ENCODE measurements at regions not wholly inside any gene's neighbourhood (a gene's known extent, or its start where the extent isn't known, plus 50 kb on each side); places are given as distances from the start of the nearest gene placed in this dataset.

- no peak overlapping the region for H3K4me2 ChIP-seq (ENCODE audit: low read depth, low read length, poor library complexity, severe bottlenecking)
- no peaks in the 10 kb centered on the region for H3K9me2 ChIP-seq (replicated peaks; ENCODE audit: insufficient read depth, low read length)
- H3K9ac ChIP-seq (ENCODE audit: low read length): no peak overlapping the region
- no peaks in the 10 kb centered on the region for H3K36me3 ChIP-seq (ENCODE audit: low read length)
- no peaks in the 10 kb centered on the region for H3K79me2 ChIP-seq (ENCODE audit: insufficient read depth, low read length)
- no peak overlapping the region for H2AFZ ChIP-seq (ENCODE audit: low read depth, low read length, severe bottlenecking)
- H3K4me3 ChIP-seq (ENCODE audit: insufficient read depth, low read length, poor library complexity, severe bottlenecking): no peak overlapping the region
- no peak overlapping the region for H3K27ac ChIP-seq (ENCODE audit: low read depth, low read length)
- H4K20me1 ChIP-seq (ENCODE audit: low read depth, low read length): no peaks in the 10 kb centered on the region
- no peaks in the 10 kb centered on the region for H3K27me3 ChIP-seq (ENCODE audit: low read length)
- TF ChIP-seq EZH2phosphoT487 (conservative IDR thresholded peaks at IDR 0.05; ENCODE audit: low read length) (no peak), CTCF (IDR thresholded peaks at IDR 0.05; ENCODE audit: insufficient read depth, low read length, poor library complexity, severe bottlenecking) (no peak)
- H3K9me3 ChIP-seq (ENCODE audit: insufficient read depth, low read length): no peaks in the 10 kb centered on the region
- no peaks in the 10 kb centered on the region for H3F3A ChIP-seq (ENCODE audit: insufficient read depth)
Measured at GRCh38 chr5:168198359-168198758, 93.1 kb upstream of the WWC1 start.

GRCh38 chr5:168202996-168203395, 88.4 kb upstream of the WWC1 start:
- Histone ChIP-seq H3K27ac (ENCODE audit: low read depth, low read length) (no peak overlapping the region), H3K4me2 (ENCODE audit: low read depth, low read length, poor library complexity, severe bottlenecking) (no peak overlapping the region), H2AFZ (ENCODE audit: low read depth, low read length, severe bottlenecking) (no peak overlapping the region), H3K9me2 (replicated peaks; ENCODE audit: insufficient read depth, low read length) (no peaks in the 10 kb centered on the region), H3F3A (ENCODE audit: insufficient read depth) (no peaks in the 10 kb centered on the region), H3K36me3 (ENCODE audit: low read length) (no peaks in the 10 kb centered on the region), H3K27me3 (ENCODE audit: low read length) (no peaks in the 10 kb centered on the region), H3K4me3 (ENCODE audit: insufficient read depth, low read length, poor library complexity, severe bottlenecking) (no peak overlapping the region), H3K9me3 (ENCODE audit: insufficient read depth, low read length) (no peaks in the 10 kb centered on the region), H3K79me2 (ENCODE audit: insufficient read depth, low read length) (no peaks in the 10 kb centered on the region), H4K20me1 (ENCODE audit: low read depth, low read length) (no peaks in the 10 kb centered on the region), H3K9ac (ENCODE audit: low read length) (no peak overlapping the region)
- TF ChIP-seq EZH2phosphoT487 (conservative IDR thresholded peaks at IDR 0.05; ENCODE audit: low read length) (no peak), CTCF (IDR thresholded peaks at IDR 0.05; ENCODE audit: insufficient read depth, low read length, poor library complexity, severe bottlenecking) (no peak)

- no peak for TF ChIP-seq EZH2phosphoT487 (conservative IDR thresholded peaks at IDR 0.05; ENCODE audit: low read length)
- no peak for TF ChIP-seq CTCF (IDR thresholded peaks at IDR 0.05; ENCODE audit: insufficient read depth, low read length, poor library complexity, severe bottlenecking)
- no peaks in the 10 kb centered on the region for H3K27me3 ChIP-seq (ENCODE audit: low read length)
- H2AFZ ChIP-seq (ENCODE audit: low read depth, low read length, severe bottlenecking): no peak overlapping the region
- H3K27ac ChIP-seq (ENCODE audit: low read depth, low read length): no peak overlapping the region
- H3K4me3 ChIP-seq (ENCODE audit: insufficient read depth, low read length, poor library complexity, severe bottlenecking): no peak overlapping the region
- H3K9ac ChIP-seq (ENCODE audit: low read length): no peak overlapping the region
- H3K9me2 ChIP-seq (replicated peaks; ENCODE audit: insufficient read depth, low read length): no peaks in the 10 kb centered on the region
- H3F3A ChIP-seq (ENCODE audit: insufficient read depth): no peaks in the 10 kb centered on the region
- H4K20me1 ChIP-seq (ENCODE audit: low read depth, low read length): no peaks in the 10 kb centered on the region
- H3K4me2 ChIP-seq (ENCODE audit: low read depth, low read length, poor library complexity, severe bottlenecking): no peak overlapping the region
- H3K9me3 ChIP-seq (ENCODE audit: insufficient read depth, low read length): no peaks in the 10 kb centered on the region
- H3K36me3 ChIP-seq (ENCODE audit: low read length): no peaks in the 10 kb centered on the region
- H3K79me2 ChIP-seq (ENCODE audit: insufficient read depth, low read length): no peaks in the 10 kb centered on the region
Measured at GRCh38 chr5:168204165-168204564, 87.3 kb upstream of the WWC1 start.

All from SU-DHL-6 (cell line).